GM12878 (cell line): ENCODE measurements at regions not wholly inside any gene's neighbourhood (a gene's known extent, or its start where the extent isn't known, plus 50 kb on each side); places are given as distances from the start of the nearest gene placed in this dataset.

Experiments
- ATAC-seq: fragments of 200-7000 bp; cut with Tn5 transposase; 3 replicates; pipeline ENCODE4 v1.9.1; 2020; ENCODE audit warnings: mild to moderate bottlenecking, moderate library complexity
- BruUV-seq: library from RNA; stranded (reverse); fragments of 400-500 nt; replicated peaks from 2 replicates; lab custom pipeline; 2021; lab: Mats Ljungman, UMichigan
- CTCF ChIA-PET: fragments of 300-600 bp; sonication (Branson Sonifier 250); formaldehyde crosslinking; extraction: SDS; loops from one replicate; lab custom pipeline; 2021; ENCODE audit warnings: inconsistent platforms; lab: Yijun Ruan, JAX
- POLR2A ChIA-PET: fragments of 350-600 bp; formaldehyde crosslinking; extraction: SDS; loops from one replicate; lab custom pipeline; 2021; ENCODE audit warnings: inconsistent platforms; lab: Charles Lee
- RAD21 ChIA-PET: fragments of 300-600 bp; sonication (Branson Sonifier 250); formaldehyde crosslinking; loops from one replicate; lab custom pipeline; 2023; ENCODE audit warnings: antibody characterized with exemption; ENCODE audit not compliant: unreplicated experiment; lab: Charles Lee
- SMC1A ChIA-PET: fragments of 300-600 bp; sonication (Branson Sonifier 250); formaldehyde crosslinking; loops from one replicate; lab custom pipeline; 2023; ENCODE audit not compliant: unreplicated experiment, uncharacterized antibody; lab: Charles Lee
- DNase-seq: peaks from one replicate; pipeline ENCODE4 v3.0.0-alpha.2; 2011; ENCODE audit warnings: low read depth, low spot score
- FAIRE-seq: peaks from 3 replicates; lab custom pipeline; 2011; peaks lifted over from hg19 to GRCh38; lab: Jason Lieb, UNC
- H2AFZ ChIP-seq: 2 replicates; pipeline ENCODE4 v1.6.0; 2011; ENCODE audit warnings: low read depth, low read length, control low read depth; ENCODE audit not compliant: control insufficient read depth
- H3K27ac ChIP-seq: 2 replicates; pipeline ENCODE4 v1.5.1; 2011; ENCODE audit warnings: control low read depth; ENCODE audit not compliant: control insufficient read depth, insufficient read depth
- H3K27me3 ChIP-seq, 2 experiments: replicated peaks in 1 of 2; 2 replicates each; pipeline versions ENCODE4 v1.6.0 to v1.6.1; 2011; ENCODE audit warnings: low read length in 1 of 2; ENCODE audit not compliant: control insufficient read depth in 2 of 2, insufficient read depth in 2 of 2
- H3K36me3 ChIP-seq, 2 experiments: 2 replicates each; pipeline ENCODE4 v1.5.1; 2011; ENCODE audit warnings: low read length in 1 of 2; ENCODE audit not compliant: control insufficient read depth in 2 of 2, insufficient read depth in 2 of 2
- H3K4me1 ChIP-seq: 2 replicates; pipeline ENCODE4 v1.6.1; 2011; ENCODE audit warnings: mild to moderate bottlenecking, low read length, moderate library complexity, mixed read lengths; ENCODE audit not compliant: control insufficient read depth, insufficient read depth
- H3K4me2 ChIP-seq: 2 replicates; pipeline ENCODE4 v1.6.0; 2011; ENCODE audit warnings: control low read depth; ENCODE audit not compliant: control insufficient read depth, insufficient read depth
- H3K4me3 ChIP-seq: fragments of 200-600 bp; sonication (generic); 2 replicates; pipeline ENCODE4 v1.5.1; 2016
- H3K79me2 ChIP-seq: 2 replicates; pipeline ENCODE4 v1.6.0; 2011; ENCODE audit warnings: low read length; ENCODE audit not compliant: control insufficient read depth, insufficient read depth
- H3K9ac ChIP-seq: 2 replicates; pipeline ENCODE4 v1.8.0; 2011; ENCODE audit warnings: low read length, control low read depth, mixed read lengths; ENCODE audit not compliant: control insufficient read depth, insufficient read depth
- H3K9me3 ChIP-seq: replicated peaks from 3 replicates; pipeline ENCODE4 v1.5.1; 2011; ENCODE audit warnings: mild to moderate bottlenecking, low read length; ENCODE audit not compliant: control insufficient read depth, insufficient read depth
- H4K20me1 ChIP-seq: 2 replicates; pipeline ENCODE4 v1.6.0; 2011; ENCODE audit not compliant: control insufficient read depth, insufficient read depth
- HDGF ChIP-seq: fragments of 450-650 bp; IDR thresholded peaks from 2 replicates; pipeline ENCODE4 v1.6.1; 2016; ENCODE audit warnings: antibody characterized with exemption
- IKZF2 ChIP-seq, 2 experiments: fragments of 450-650 bp; IDR thresholded peaks; 2 replicates each; pipeline ENCODE4 v1.6.1; 2017; ENCODE audit warnings: mild to moderate bottlenecking in 2 of 2, moderate library complexity in 2 of 2
- KLF5 ChIP-seq: fragments of 450-650 bp; IDR thresholded peaks from 2 replicates; pipeline ENCODE4 v1.6.1; 2014; ENCODE audit warnings: mild to moderate bottlenecking; ENCODE audit not compliant: partially characterized antibody
- MEF2A ChIP-seq: IDR thresholded peaks from 2 replicates; pipeline ENCODE4 v1.6.1; 2011; ENCODE audit warnings: low read depth, mild to moderate bottlenecking, low read length, moderate library complexity; ENCODE audit not compliant: insufficient read depth
- MTA3 ChIP-seq: IDR thresholded peaks from 2 replicates; pipeline ENCODE4 v1.6.1; 2012; ENCODE audit warnings: low read length, inconsistent platforms, borderline replicate concordance
- MYB ChIP-seq: fragments of 150-350 bp; IDR thresholded peaks from 2 replicates; pipeline ENCODE4 v1.6.1; 2014; ENCODE audit warnings: mild to moderate bottlenecking, low read depth, low read length, borderline replicate concordance
- NR2C1 ChIP-seq: fragments of 450-650 bp; IDR thresholded peaks from 2 replicates; pipeline ENCODE4 v1.6.1; 2017; ENCODE audit warnings: antibody characterized with exemption, mild to moderate bottlenecking, moderate library complexity
- NR2C2 ChIP-seq: IDR thresholded peaks from 2 replicates; pipeline ENCODE4 v1.6.1; 2011; ENCODE audit warnings: borderline replicate concordance, low read depth; ENCODE audit not compliant: control insufficient read depth, insufficient read length
- POLR2A ChIP-seq: IDR thresholded peaks from 2 replicates; pipeline ENCODE4 v1.6.1; 2011; ENCODE audit warnings: low read depth, mild to moderate bottlenecking, low read length
- POU2F2 ChIP-seq: IDR thresholded peaks from 3 replicates; pipeline ENCODE4 v1.6.1; 2011; ENCODE audit warnings: low read depth, mild to moderate bottlenecking, low read length, borderline replicate concordance
- RCOR1 ChIP-seq: conservative IDR thresholded peaks from 2 replicates; pipeline ENCODE4 v1.6.1; 2012; ENCODE audit warnings: low read depth, low read length, improper control_type of control experiment
- RUNX3 ChIP-seq: IDR thresholded peaks from 2 replicates; pipeline ENCODE4 v1.6.1; 2012; ENCODE audit warnings: low read length, inconsistent platforms
- WGBS: methylation state at CpG from one replicate; pipeline ENCODE4 v1.1.6; 2016; ENCODE audit warnings: low lambda C conversion rate; ENCODE audit not compliant: insufficient replicate concordance, insufficient coverage; ENCODE audit errors: missing lambda C conversion rate; 5-methylcytosine and 5-hydroxymethylcytosine counted together
- in situ Hi-C: fragments of 300-500 bp; cut with MboI; formaldehyde crosslinking; loops from 9 replicates; pipeline ENCODE4 v1.14.3; 2018; ENCODE audit warnings: mixed read lengths
- intact Hi-C: fragments of 100-400 bp; cut with micrococcal nuclease; formaldehyde crosslinking; loops from one replicate; pipeline ENCODE4 v1.14.2; 2022; ENCODE audit not compliant: unreplicated experiment
- TF ChIP-seq, protein P1 (sequence below): IDR thresholded peaks from 2 replicates; pipeline ENCODE4 v1.6.1; 2012; ENCODE audit warnings: low read depth, low read length, improper control_type of control experiment
- TF ChIP-seq, protein P2 (sequence below): fragments of 450-650 bp; IDR thresholded peaks from 2 replicates; pipeline ENCODE4 v1.6.1; 2017; ENCODE audit warnings: mild to moderate bottlenecking, moderate library complexity
- TF ChIP-seq, protein P3 (sequence below): fragments of 450-650 bp; IDR thresholded peaks from 2 replicates; pipeline ENCODE4 v1.6.1; 2018; ENCODE audit warnings: mild to moderate bottlenecking, low read depth, moderate library complexity; ENCODE audit not compliant: partially characterized antibody

DNA sequence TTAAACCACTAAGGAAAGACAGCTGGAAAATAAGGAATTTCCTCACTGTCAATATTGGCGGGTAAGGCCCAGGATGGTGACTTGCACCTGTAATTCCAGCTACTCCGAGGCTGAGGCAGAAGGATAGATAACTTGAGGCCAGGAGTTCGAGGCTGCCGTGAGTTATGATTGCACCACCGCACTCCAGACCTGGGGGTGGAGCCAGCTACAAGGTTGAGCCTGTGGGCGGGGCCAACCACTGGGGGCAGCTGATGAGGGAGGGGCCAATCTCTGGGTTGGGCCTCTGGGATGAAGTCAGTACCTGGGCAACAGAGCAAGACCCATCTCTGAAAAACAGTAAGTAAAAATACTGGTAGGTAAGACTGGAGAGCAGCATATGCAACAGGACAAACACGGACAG is 80.1 kb upstream of the ADO start (continued):
- TF ChIP-seq KLF5, result no peak
- TF ChIP-seq, protein P1, sequence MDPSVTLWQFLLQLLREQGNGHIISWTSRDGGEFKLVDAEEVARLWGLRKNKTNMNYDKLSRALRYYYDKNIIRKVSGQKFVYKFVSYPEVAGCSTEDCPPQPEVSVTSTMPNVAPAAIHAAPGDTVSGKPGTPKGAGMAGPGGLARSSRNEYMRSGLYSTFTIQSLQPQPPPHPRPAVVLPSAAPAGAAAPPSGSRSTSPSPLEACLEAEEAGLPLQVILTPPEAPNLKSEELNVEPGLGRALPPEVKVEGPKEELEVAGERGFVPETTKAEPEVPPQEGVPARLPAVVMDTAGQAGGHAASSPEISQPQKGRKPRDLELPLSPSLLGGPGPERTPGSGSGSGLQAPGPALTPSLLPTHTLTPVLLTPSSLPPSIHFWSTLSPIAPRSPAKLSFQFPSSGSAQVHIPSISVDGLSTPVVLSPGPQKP, result no peak
- TF ChIP-seq, protein P2, sequence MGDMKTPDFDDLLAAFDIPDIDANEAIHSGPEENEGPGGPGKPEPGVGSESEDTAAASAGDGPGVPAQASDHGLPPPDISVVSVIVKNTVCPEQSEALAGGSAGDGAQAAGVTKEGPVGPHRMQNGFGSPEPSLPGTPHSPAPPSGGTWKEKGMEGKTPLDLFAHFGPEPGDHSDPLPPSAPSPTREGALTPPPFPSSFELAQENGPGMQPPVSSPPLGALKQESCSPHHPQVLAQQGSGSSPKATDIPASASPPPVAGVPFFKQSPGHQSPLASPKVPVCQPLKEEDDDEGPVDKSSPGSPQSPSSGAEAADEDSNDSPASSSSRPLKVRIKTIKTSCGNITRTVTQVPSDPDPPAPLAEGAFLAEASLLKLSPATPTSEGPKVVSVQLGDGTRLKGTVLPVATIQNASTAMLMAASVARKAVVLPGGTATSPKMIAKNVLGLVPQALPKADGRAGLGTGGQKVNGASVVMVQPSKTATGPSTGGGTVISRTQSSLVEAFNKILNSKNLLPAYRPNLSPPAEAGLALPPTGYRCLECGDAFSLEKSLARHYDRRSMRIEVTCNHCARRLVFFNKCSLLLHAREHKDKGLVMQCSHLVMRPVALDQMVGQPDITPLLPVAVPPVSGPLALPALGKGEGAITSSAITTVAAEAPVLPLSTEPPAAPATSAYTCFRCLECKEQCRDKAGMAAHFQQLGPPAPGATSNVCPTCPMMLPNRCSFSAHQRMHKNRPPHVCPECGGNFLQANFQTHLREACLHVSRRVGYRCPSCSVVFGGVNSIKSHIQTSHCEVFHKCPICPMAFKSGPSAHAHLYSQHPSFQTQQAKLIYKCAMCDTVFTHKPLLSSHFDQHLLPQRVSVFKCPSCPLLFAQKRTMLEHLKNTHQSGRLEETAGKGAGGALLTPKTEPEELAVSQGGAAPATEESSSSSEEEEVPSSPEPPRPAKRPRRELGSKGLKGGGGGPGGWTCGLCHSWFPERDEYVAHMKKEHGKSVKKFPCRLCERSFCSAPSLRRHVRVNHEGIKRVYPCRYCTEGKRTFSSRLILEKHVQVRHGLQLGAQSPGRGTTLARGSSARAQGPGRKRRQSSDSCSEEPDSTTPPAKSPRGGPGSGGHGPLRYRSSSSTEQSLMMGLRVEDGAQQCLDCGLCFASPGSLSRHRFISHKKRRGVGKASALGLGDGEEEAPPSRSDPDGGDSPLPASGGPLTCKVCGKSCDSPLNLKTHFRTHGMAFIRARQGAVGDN, result no peak
- no peak for TF ChIP-seq POU2F2
- no peak for TF ChIP-seq MTA3
- no peak for TF ChIP-seq MEF2A
- no peak for TF ChIP-seq MYB
- TF ChIP-seq, all 136 proteins: peak for 0

DNA sequence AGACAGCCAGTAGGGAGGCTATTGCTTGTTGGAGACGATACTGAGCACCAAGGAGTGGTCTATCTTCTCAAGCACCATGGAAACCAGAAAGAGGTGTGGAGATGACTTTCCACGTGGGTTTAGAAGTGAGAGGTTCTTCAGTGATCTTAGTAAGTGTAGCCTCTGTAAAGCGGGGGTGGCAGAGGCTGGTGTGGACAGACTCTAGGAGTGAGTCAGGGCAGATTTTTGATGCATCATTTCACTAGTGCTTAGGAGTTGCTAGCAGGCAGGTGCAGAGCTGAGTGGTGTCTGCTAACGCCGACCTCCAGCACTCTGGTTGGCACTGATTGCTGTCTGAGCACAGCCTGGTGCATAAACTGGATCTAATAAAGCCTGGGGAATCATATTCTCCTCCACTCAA is 78.4 kb upstream of the ADO start:
- H3K27ac ChIP-seq, result no peak overlapping the region
- H3K9ac ChIP-seq, result no peak overlapping the region
- no peaks in the 10 kb centered on the region for H4K20me1 ChIP-seq
- DNase-seq, result no peak
- SMC1A ChIA-PET, result interaction anchor here (1.0 to 1.9 kb wide), 8 partner anchors 9 to 89 kb away, joined by 4 to 10 read pairs (median 6); no protein-coding TSS in a partner anchor
- peak; percentile 97 for ATAC-seq
- intact Hi-C loops (no loop called here), in situ Hi-C loops (no loop called here)
- RAD21 ChIA-PET, result interaction anchor here (1.0 to 2.6 kb wide), 9 partner anchors 11 to 198 kb away, joined by 3 to 11 read pairs (median 3); partner anchors contain the start of gene EGR2
- CTCF ChIA-PET, result interaction anchor here (0.6 to 1.0 kb wide), 3 partner anchors 19 to 558 kb away, joined by 3 read pairs; no protein-coding TSS in a partner anchor
- no peak overlapping the region for H3K4me3 ChIP-seq
- H3K4me1 ChIP-seq, result no peaks in the 10 kb centered on the region
- no peaks in the 10 kb centered on the region for H3K79me2 ChIP-seq
- H3K9me3 ChIP-seq, result no peaks in the 10 kb centered on the region
- H3K27me3 ChIP-seq, result no peaks in the 10 kb centered on the region
- POLR2A ChIA-PET, result interaction anchor here (0.8 to 1.5 kb wide), 5 partner anchors 17 to 111 kb away, joined by 3 to 7 read pairs (median 5); partner anchors contain the start of gene ADO
- no peaks in the 10 kb centered on the region for H3K36me3 ChIP-seq
- no peak overlapping the region for H2AFZ ChIP-seq
- H3K4me2 ChIP-seq, result no peak overlapping the region
- 8% methylated on average over 5 of the region's 5 CpGs for WGBS
- no TSS peak for BruUV-seq
- FAIRE-seq, result no peak
- TF ChIP-seq RUNX3 (peak; percentile 76), POLR2A (peak; percentile 36; the same call in 1 of the 2 replicates), NR2C1 (no peak), RCOR1 (no peak), NR2C2 (no peak), HDGF (no peak), IKZF2 (IDR thresholded peaks at IDR 0.05) (0 out of 4 replicates have a peak, but pooled peaks of 1 of the 2 experiments have one; percentile 39)
- TF ChIP-seq, protein P3, sequence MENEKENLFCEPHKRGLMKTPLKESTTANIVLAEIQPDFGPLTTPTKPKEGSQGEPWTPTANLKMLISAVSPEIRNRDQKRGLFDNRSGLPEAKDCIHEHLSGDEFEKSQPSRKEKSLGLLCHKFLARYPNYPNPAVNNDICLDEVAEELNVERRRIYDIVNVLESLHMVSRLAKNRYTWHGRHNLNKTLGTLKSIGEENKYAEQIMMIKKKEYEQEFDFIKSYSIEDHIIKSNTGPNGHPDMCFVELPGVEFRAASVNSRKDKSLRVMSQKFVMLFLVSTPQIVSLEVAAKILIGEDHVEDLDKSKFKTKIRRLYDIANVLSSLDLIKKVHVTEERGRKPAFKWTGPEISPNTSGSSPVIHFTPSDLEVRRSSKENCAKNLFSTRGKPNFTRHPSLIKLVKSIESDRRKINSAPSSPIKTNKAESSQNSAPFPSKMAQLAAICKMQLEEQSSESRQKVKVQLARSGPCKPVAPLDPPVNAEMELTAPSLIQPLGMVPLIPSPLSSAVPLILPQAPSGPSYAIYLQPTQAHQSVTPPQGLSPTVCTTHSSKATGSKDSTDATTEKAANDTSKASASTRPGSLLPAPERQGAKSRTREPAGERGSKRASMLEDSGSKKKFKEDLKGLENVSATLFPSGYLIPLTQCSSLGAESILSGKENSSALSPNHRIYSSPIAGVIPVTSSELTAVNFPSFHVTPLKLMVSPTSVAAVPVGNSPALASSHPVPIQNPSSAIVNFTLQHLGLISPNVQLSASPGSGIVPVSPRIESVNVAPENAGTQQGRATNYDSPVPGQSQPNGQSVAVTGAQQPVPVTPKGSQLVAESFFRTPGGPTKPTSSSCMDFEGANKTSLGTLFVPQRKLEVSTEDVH, result no peak
- TF ChIP-seq, protein P1, result no peak
